Activated naive CD8-positive, alpha-beta T cell treated with anti-CD3 and anti-CD28 coated beads, Interleukin-2, amount 10 ng/mL, durations not matched to agents 7 days and 5 days (primary cell): ENCODE measurements at regions not wholly inside any gene's neighbourhood (a gene's known extent, or its start where the extent isn't known, plus 50 kb on each side); places are given as distances from the start of the nearest gene placed in this dataset.

ENCODE experiments used
- ATAC-seq: fragments of 150-1000 bp; cut with Tn5 transposase; one replicate; pipeline ENCODE4 v1.10.0; 2021; ENCODE audit warnings: low read depth, moderate library complexity
- POLR2A ChIA-PET: fragments of 350-600 bp; sonication (Branson Sonifier 250); formaldehyde crosslinking; loops from one replicate; lab custom pipeline; 2021; ENCODE audit warnings: antibody characterized with exemption; lab: Charles Lee
- DNase-seq: peaks from one replicate; pipeline ENCODE4 v3.0.0; 2021
- H3K27ac Mint-ChIP-seq: one replicate; pipeline ENCODE4 v1.8.0; 2022; ENCODE audit warnings: mild to moderate bottlenecking, mixed read lengths
- H3K27me3 Mint-ChIP-seq: one replicate; pipeline ENCODE4 v1.8.0; 2022; ENCODE audit warnings: mild to moderate bottlenecking, moderate library complexity, mixed read lengths
- H3K36me3 Mint-ChIP-seq: one replicate; pipeline ENCODE4 v1.8.0; 2021; ENCODE audit warnings: mild to moderate bottlenecking, mixed read lengths
- H3K4me1 Mint-ChIP-seq: one replicate; pipeline ENCODE4 v1.8.0; 2021; ENCODE audit warnings: mixed read lengths
- H3K4me3 Mint-ChIP-seq: one replicate; pipeline ENCODE4 v1.8.0; 2022; ENCODE audit warnings: mild to moderate bottlenecking, moderate library complexity, mixed read lengths
- H3K9me3 Mint-ChIP-seq: one replicate; pipeline ENCODE4 v1.8.0; 2021; ENCODE audit warnings: mixed read lengths

- H3K27me3 Mint-ChIP-seq = no peaks in the 10 kb centered on the region
- no peak for ATAC-seq
- POLR2A ChIA-PET = no interaction called here
- H3K36me3 Mint-ChIP-seq = peaks cover 2% of the 10 kb centered on the region
- no peak overlapping the region for H3K4me3 Mint-ChIP-seq
- H3K27ac Mint-ChIP-seq = no peak overlapping the region
- H3K4me1 Mint-ChIP-seq = no peaks in the 10 kb centered on the region
- peaks cover 7% of the 10 kb centered on the region for H3K9me3 Mint-ChIP-seq
- DNase-seq = no peak
Observed at GRCh38 chr18:78605255-78605654, 374.4 kb upstream of the SALL3 start.

DNA sequence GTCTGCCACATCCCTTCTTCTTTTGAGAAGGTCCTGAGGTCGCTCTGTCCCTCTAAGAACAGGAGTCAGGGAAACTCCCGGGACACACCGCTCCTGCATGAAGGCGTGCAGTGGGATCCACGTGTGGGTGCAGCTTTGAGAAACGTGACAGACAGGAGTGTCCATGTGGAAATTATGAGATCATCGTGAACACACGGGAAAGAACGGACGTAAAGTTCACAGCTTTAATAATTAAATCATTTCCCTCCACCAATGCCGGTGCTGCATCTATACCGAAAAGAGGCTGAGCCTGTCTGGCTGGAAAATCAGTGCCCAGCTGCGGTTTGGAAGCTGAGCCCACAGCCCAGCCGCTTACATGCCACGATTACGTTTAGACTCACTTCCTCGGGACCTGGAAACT is 372.4 kb upstream of the SALL3 start:
- H3K27ac Mint-ChIP-seq = no peak overlapping the region

DNA sequence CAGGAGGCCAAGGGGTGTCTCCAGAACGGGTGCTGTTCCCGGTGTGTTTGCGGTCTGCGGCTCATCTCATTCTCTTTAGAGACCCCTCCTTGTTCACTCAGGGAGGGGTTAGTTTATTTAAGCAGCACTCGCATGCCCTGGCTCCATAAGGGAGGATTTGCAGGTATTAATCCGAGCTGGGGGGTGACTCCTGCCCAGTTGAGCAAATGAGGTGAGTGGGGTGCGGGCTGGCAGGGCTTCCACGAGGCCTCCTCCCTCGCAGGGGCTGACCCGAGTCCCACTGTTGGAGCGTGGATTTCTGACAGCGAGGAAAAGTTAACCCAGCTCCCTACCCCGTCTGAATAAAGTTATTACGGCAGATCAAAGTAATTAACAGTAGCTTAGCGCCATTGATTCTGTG is 371.8 kb upstream of the SALL3 start:
- DNase-seq (no peak), ATAC-seq (no peak)
- POLR2A ChIA-PET = no interaction called here
- H3K36me3 Mint-ChIP-seq = peaks cover 2% of the 10 kb centered on the region
- H3K4me3 Mint-ChIP-seq = no peak overlapping the region
- H3K4me1 Mint-ChIP-seq = no peaks in the 10 kb centered on the region
- H3K9me3 Mint-ChIP-seq = peaks cover 7% of the 10 kb centered on the region
- H3K27me3 Mint-ChIP-seq = no peaks in the 10 kb centered on the region
- no peak overlapping the region for H3K27ac Mint-ChIP-seq

More for the DNA sequence above, 372.4 kb upstream of the SALL3 start:
- no peak for ATAC-seq
- no peak for DNase-seq
- Mint-ChIP-seq H3K9me3 (peaks cover 7% of the 10 kb centered on the region), H3K4me3 (no peak overlapping the region), H3K4me1 (no peaks in the 10 kb centered on the region), H3K27me3 (no peaks in the 10 kb centered on the region), H3K36me3 (peaks cover 2% of the 10 kb centered on the region)
- POLR2A ChIA-PET = no interaction called here

DNA sequence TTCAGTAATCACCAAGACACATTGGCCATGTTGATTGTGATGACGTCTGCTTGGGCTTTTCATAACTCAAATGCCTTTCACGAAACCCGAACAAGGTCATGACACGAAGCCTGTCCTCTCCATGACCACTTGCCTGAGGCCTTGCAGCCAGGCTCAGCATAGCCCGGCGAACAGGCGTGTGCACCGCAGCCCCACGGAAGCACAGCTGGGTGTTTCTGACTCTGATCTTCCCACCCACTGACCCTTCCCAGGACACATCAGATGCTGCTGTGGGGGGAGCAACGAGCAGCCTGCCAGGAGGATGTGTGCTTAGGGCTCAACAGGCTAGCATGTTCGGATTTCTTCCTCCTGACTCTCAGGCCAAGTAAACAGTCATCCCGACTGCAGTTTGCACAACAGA is 369.4 kb upstream of the SALL3 start:
- no peak for ATAC-seq
- Mint-ChIP-seq H3K4me3 (no peak overlapping the region), H3K27ac (no peak overlapping the region), H3K9me3 (peaks cover 9% of the 10 kb centered on the region), H3K27me3 (no peaks in the 10 kb centered on the region), H3K36me3 (peaks cover 2% of the 10 kb centered on the region), H3K4me1 (no peaks in the 10 kb centered on the region)
- POLR2A ChIA-PET = no interaction called here
- DNase-seq = no peak

DNA sequence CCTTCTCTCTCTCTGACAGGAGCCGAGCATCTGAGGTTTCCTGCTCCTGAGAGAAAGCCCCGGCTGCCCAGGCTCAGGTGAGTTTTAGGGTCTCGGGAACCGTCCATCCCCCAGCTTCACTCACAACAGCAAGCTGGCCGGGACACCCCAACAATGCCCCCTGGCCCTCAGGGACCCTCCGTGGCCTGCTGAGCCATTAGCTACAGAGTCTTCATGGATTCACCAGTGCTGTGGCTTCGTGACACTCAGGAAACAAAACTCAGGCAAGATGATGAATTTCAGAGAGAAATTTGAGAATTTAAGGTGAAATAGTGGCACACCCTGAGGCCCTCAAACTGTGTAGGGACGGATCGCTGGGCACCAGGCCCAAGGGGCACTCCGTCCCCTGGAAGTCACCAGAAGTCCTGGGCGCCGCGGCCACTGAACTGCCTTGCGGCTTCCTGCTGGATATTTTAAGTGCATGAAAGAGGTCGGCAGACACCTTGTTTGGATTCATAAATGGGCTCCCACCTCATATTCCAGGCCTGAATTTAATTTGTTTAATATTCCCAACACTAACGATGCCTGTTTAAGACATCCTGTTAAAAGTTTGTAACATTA is 368.3 kb upstream of the SALL3 start:
- H3K27me3 Mint-ChIP-seq = no peaks in the 10 kb centered on the region
- no peak for ATAC-seq
- DNase-seq = no peak
- peaks cover 10% of the 10 kb centered on the region for H3K9me3 Mint-ChIP-seq
- H3K36me3 Mint-ChIP-seq = peaks cover 2% of the 10 kb centered on the region
- no peak overlapping the region for H3K4me3 Mint-ChIP-seq
- H3K4me1 Mint-ChIP-seq = no peaks in the 10 kb centered on the region
- no peak overlapping the region for H3K27ac Mint-ChIP-seq
- POLR2A ChIA-PET = no interaction called here

GRCh38 chr18:78611869-78612268 is 367.7 kb upstream of the SALL3 start:
- ATAC-seq (no peak), DNase-seq (no peak)
- no peak overlapping the region for H3K27ac Mint-ChIP-seq
- no peaks in the 10 kb centered on the region for H3K4me1 Mint-ChIP-seq
- H3K27me3 Mint-ChIP-seq = no peaks in the 10 kb centered on the region
- POLR2A ChIA-PET = no interaction called here
- peaks cover 12% of the 10 kb centered on the region for H3K9me3 Mint-ChIP-seq
- no peak overlapping the region for H3K4me3 Mint-ChIP-seq
- H3K36me3 Mint-ChIP-seq = no peaks in the 10 kb centered on the region

DNA sequence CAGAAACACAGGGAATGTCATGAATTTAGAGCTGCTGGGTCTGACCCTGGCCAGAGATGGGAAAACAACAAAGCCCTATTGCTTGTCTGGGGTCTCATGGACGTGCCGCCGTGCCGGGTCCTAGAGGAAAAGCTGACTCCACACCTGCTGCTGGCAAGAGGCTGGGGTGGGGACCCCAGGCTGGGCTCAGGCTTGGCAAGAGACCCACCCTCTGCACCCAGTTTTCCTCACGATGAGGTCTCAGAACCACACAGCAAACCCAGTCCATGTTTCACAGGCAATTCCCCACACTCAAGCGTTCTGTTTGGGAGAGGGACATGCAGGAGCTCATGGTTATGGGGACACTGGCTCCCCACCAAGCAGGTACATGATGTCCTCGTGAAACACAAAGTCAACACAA is 367.3 kb upstream of the SALL3 start:
- ATAC-seq = no peak
- H3K4me1 Mint-ChIP-seq = no peaks in the 10 kb centered on the region
- POLR2A ChIA-PET = no interaction called here
- no peaks in the 10 kb centered on the region for H3K27me3 Mint-ChIP-seq
- H3K4me3 Mint-ChIP-seq = no peak overlapping the region
- no peak overlapping the region for H3K27ac Mint-ChIP-seq
- peaks cover 12% of the 10 kb centered on the region for H3K9me3 Mint-ChIP-seq
- no peaks in the 10 kb centered on the region for H3K36me3 Mint-ChIP-seq
- no peak for DNase-seq

DNA sequence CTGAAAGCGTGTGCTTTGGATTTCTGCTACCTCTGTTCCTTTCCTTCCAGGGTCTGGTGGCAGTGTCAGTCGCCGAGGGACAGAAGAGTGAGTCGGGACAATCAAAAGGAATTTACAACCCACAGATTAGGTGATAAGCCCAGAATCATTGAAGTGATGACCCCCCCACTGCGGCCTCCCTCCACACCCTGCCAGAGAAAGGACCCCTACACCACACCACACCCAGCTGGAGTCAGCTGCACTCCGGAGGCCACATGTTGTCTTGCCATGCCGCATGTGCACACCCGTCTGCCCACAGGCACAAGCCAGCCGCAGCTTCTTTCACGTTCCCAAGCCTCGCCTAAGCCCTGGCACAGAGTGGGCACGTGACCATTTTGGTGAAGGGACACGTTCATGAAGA is 366.8 kb upstream of the SALL3 start:
- ATAC-seq (no peak), DNase-seq (no peak)
- no peaks in the 10 kb centered on the region for H3K27me3 Mint-ChIP-seq
- H3K4me1 Mint-ChIP-seq = no peaks in the 10 kb centered on the region
- POLR2A ChIA-PET = no interaction called here
- no peaks in the 10 kb centered on the region for H3K36me3 Mint-ChIP-seq
- H3K9me3 Mint-ChIP-seq = peaks cover 12% of the 10 kb centered on the region
- H3K4me3 Mint-ChIP-seq = no peak overlapping the region
- no peak overlapping the region for H3K27ac Mint-ChIP-seq

- no peaks in the 10 kb centered on the region for H3K27me3 Mint-ChIP-seq
- H3K27ac Mint-ChIP-seq = no peak overlapping the region
- peaks cover 11% of the 10 kb centered on the region for H3K9me3 Mint-ChIP-seq
- DNase-seq = no peak
- no peaks in the 10 kb centered on the region for H3K36me3 Mint-ChIP-seq
- H3K4me3 Mint-ChIP-seq = no peak overlapping the region
- H3K4me1 Mint-ChIP-seq = no peaks in the 10 kb centered on the region
- ATAC-seq = no peak
- POLR2A ChIA-PET = no interaction called here
Observed at GRCh38 chr18:78618726-78619125, 360.9 kb upstream of the SALL3 start.

DNA sequence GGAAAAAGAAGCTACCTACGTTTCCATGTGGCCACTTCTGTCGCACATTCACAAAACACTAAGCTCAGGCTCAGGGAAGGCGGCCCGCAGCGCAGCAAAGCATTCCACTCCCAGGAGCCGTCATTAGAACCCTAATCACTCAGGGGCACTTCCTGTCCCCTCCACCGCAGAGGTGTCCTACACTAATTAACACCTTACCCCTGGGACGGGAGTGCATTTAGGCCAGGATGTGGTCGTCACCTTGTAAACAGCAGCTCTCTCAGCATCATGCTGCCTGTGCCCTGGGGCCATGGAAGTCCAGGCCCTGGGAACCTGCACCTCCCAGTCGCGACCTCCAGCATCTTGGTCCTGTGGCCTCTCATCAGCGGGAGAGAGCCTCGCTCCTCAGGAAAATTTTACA is 359.8 kb upstream of the SALL3 start:
- ATAC-seq (no peak), DNase-seq (no peak)
- no peak overlapping the region for H3K4me3 Mint-ChIP-seq
- POLR2A ChIA-PET = no interaction called here
- no peaks in the 10 kb centered on the region for H3K4me1 Mint-ChIP-seq
- no peaks in the 10 kb centered on the region for H3K36me3 Mint-ChIP-seq
- H3K9me3 Mint-ChIP-seq = peaks cover 11% of the 10 kb centered on the region
- H3K27ac Mint-ChIP-seq = no peak overlapping the region
- no peaks in the 10 kb centered on the region for H3K27me3 Mint-ChIP-seq

GRCh38 chr18:78620326-78620725 is 359.3 kb upstream of the SALL3 start:
- H3K36me3 Mint-ChIP-seq = no peaks in the 10 kb centered on the region
- POLR2A ChIA-PET = no interaction called here
- no peak for ATAC-seq

GRCh38 chr18:78621141-78621755 is 358.4 kb upstream of the SALL3 start:
- no peaks in the 10 kb centered on the region for H3K36me3 Mint-ChIP-seq
- H3K27me3 Mint-ChIP-seq = no peaks in the 10 kb centered on the region
- ATAC-seq = no peak
- H3K9me3 Mint-ChIP-seq = peaks cover 6% of the 10 kb centered on the region
- H3K4me3 Mint-ChIP-seq = no peak overlapping the region
- peaks cover 2% of the 10 kb centered on the region for H3K4me1 Mint-ChIP-seq
- no peak overlapping the region for H3K27ac Mint-ChIP-seq
- no peak for DNase-seq
- POLR2A ChIA-PET = no interaction called here

More at GRCh38 chr18:78620326-78620725, 359.3 kb upstream of the SALL3 start:
- Mint-ChIP-seq H3K9me3 (peaks cover 9% of the 10 kb centered on the region), H3K27ac (no peak overlapping the region), H3K27me3 (no peaks in the 10 kb centered on the region), H3K4me1 (no peaks in the 10 kb centered on the region), H3K4me3 (no peak overlapping the region)
- no peak for DNase-seq

- DNase-seq (no peak), ATAC-seq (no peak)
- Mint-ChIP-seq H3K4me1 (peaks cover 2% of the 10 kb centered on the region), H3K36me3 (no peaks in the 10 kb centered on the region), H3K9me3 (no peaks in the 10 kb centered on the region), H3K27ac (no peak overlapping the region), H3K4me3 (no peak overlapping the region), H3K27me3 (no peaks in the 10 kb centered on the region)
- POLR2A ChIA-PET = no interaction called here
Observed at GRCh38 chr18:78622251-78622906, 357.2 kb upstream of the SALL3 start.

- ATAC-seq (no peak), DNase-seq (no peak)
- no peaks in the 10 kb centered on the region for H3K27me3 Mint-ChIP-seq
- POLR2A ChIA-PET = no interaction called here
- H3K4me3 Mint-ChIP-seq = no peak overlapping the region
- H3K9me3 Mint-ChIP-seq = no peaks in the 10 kb centered on the region
- no peak overlapping the region for H3K27ac Mint-ChIP-seq
- no peaks in the 10 kb centered on the region for H3K36me3 Mint-ChIP-seq
- H3K4me1 Mint-ChIP-seq = peaks cover 2% of the 10 kb centered on the region
Observed at GRCh38 chr18:78622907-78623541, 356.6 kb upstream of the SALL3 start.
